Glutamatergic neuron (in vitro differentiated cells): ENCODE measurements at regions not wholly inside any gene's neighbourhood (a gene's known extent, or its start where the extent isn't known, plus 50 kb on each side); places are given as distances from the start of the nearest gene placed in this dataset.
A peak's percentile ranks its signal among the peaks of the same experiment; 100 is the strongest.

Source experiments
- DNase-seq: peaks from one replicate; pipeline ENCODE4 v3.0.0; 2022
- H3K27ac Mint-ChIP-seq: one replicate; pipeline ENCODE4 v1.8.0; 2020; ENCODE audit warnings: mild to moderate bottlenecking, mixed read lengths, inconsistent platforms; ENCODE audit not compliant: unreplicated experiment
- H3K27me3 Mint-ChIP-seq: one replicate; pipeline ENCODE4 v1.8.0; 2020; ENCODE audit warnings: mild to moderate bottlenecking, moderate library complexity, mixed read lengths, inconsistent platforms; ENCODE audit not compliant: unreplicated experiment
- H3K36me3 Mint-ChIP-seq: one replicate; pipeline ENCODE4 v1.8.0; 2020; ENCODE audit warnings: mild to moderate bottlenecking, mixed read lengths, inconsistent platforms; ENCODE audit not compliant: unreplicated experiment
- H3K4me1 Mint-ChIP-seq: one replicate; pipeline ENCODE4 v1.8.0; 2020; ENCODE audit warnings: mild to moderate bottlenecking, low read depth, mixed read lengths, inconsistent platforms; ENCODE audit not compliant: unreplicated experiment
- H3K4me3 Mint-ChIP-seq: one replicate; pipeline ENCODE4 v1.8.0; 2020; ENCODE audit warnings: mild to moderate bottlenecking, mixed read lengths, inconsistent platforms; ENCODE audit not compliant: unreplicated experiment
- H3K9me3 Mint-ChIP-seq: one replicate; pipeline ENCODE4 v1.8.0; 2020; ENCODE audit warnings: mild to moderate bottlenecking, moderate library complexity, mixed read lengths, inconsistent platforms; ENCODE audit not compliant: unreplicated experiment
- TF ChIP-seq, protein P1 (sequence below): fragments of 200-600 bp; sonication (generic); IDR thresholded peaks from one replicate; pipeline ENCODE4 v1.5.0; 2021; ENCODE audit not compliant: partially characterized antibody, unreplicated experiment

DNA sequence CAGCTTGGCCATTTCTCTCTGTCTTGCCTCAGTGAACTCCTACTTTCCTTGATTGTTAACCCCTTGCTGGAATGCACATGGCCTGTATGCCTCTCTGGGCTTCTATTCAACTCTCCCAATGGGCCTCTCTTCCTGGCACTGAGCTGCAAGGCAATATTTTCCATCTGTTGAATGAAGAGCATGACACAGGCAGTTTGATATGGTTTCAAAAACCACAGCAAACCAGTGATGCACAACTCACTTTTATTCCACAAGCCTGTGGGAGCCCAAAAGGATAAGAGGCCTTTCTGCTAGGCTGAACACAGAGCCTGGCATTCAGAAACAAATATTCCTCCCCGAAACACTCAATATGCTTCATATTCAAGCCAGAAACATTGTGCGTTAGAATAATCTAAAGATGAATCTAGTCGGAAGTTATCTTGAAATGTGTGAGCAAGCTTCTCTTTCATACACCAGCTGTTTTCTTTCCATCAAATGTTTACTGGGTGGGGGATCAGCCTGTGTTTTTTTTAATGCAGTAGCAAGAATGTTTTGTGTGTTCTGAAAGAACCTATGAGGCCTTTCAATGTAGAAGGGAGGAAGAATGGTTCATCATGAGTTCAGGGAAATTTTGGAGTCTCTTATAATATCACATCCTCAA, 443.1 kb upstream of the SPRY2 start:
- DNase-seq: no peak
- TF ChIP-seq, protein P1, sequence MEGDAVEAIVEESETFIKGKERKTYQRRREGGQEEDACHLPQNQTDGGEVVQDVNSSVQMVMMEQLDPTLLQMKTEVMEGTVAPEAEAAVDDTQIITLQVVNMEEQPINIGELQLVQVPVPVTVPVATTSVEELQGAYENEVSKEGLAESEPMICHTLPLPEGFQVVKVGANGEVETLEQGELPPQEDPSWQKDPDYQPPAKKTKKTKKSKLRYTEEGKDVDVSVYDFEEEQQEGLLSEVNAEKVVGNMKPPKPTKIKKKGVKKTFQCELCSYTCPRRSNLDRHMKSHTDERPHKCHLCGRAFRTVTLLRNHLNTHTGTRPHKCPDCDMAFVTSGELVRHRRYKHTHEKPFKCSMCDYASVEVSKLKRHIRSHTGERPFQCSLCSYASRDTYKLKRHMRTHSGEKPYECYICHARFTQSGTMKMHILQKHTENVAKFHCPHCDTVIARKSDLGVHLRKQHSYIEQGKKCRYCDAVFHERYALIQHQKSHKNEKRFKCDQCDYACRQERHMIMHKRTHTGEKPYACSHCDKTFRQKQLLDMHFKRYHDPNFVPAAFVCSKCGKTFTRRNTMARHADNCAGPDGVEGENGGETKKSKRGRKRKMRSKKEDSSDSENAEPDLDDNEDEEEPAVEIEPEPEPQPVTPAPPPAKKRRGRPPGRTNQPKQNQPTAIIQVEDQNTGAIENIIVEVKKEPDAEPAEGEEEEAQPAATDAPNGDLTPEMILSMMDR: no peak
- Mint-ChIP-seq H3K27me3 (no peaks in the 10 kb centered on the region), H3K36me3 (no peaks in the 10 kb centered on the region), H3K27ac (peak overlapping the region; percentile 15), H3K4me3 (no peak overlapping the region), H3K4me1 (peaks cover 12% of the 10 kb centered on the region), H3K9me3 (no peaks in the 10 kb centered on the region)

DNA sequence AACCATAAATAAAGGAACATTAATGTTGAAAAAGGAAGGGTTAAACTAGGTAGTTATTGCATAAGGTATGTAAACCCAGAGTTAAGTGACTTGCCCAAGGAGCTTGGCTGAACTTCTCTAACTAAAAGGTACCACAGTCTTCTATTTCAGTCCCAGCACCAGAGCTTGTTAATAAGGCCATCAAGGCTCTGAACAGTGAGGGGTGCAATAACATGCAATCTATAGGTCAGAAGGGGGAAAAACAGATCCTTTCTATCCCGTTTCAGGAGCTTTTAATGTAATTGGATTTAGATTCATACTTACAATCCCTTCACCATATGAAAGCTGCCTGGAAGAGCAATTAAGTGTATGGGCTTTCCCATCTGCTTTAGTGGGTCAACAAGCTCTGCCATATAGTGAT, 441.5 kb upstream of the SPRY2 start:
- H3K9me3 Mint-ChIP-seq: no peaks in the 10 kb centered on the region
- H3K4me1 Mint-ChIP-seq: peaks cover 12% of the 10 kb centered on the region
- TF ChIP-seq, protein P1: no peak
- DNase-seq: no peak
- H3K27ac Mint-ChIP-seq: no peak overlapping the region
- H3K4me3 Mint-ChIP-seq: no peak overlapping the region
- no peaks in the 10 kb centered on the region for H3K36me3 Mint-ChIP-seq
- no peaks in the 10 kb centered on the region for H3K27me3 Mint-ChIP-seq

DNA sequence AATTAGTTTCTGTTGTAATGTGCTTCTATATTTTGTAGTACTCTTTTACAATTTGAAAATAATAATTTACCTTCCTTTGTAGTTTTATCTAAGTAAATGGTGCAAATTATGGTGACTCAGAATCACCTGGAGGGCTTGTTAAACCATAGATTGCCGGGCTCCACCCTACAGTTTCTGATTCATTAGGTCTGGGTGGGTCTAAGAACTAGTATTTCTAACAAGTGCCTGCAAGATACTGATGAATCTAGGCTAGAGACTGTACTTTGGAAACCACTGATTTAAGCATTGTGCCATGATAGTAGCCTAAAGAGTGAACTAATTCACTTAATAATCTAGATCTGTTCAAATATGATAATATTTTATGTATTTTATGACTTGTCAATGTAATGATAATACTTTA, 437.4 kb upstream of the SPRY2 start:
- no peak overlapping the region for H3K27ac Mint-ChIP-seq
- no peaks in the 10 kb centered on the region for H3K9me3 Mint-ChIP-seq
- H3K36me3 Mint-ChIP-seq: no peaks in the 10 kb centered on the region
- H3K4me3 Mint-ChIP-seq: no peak overlapping the region
- no peaks in the 10 kb centered on the region for H3K27me3 Mint-ChIP-seq
- TF ChIP-seq, protein P1: no peak
- H3K4me1 Mint-ChIP-seq: peaks cover 3% of the 10 kb centered on the region
- DNase-seq: no peak

DNA sequence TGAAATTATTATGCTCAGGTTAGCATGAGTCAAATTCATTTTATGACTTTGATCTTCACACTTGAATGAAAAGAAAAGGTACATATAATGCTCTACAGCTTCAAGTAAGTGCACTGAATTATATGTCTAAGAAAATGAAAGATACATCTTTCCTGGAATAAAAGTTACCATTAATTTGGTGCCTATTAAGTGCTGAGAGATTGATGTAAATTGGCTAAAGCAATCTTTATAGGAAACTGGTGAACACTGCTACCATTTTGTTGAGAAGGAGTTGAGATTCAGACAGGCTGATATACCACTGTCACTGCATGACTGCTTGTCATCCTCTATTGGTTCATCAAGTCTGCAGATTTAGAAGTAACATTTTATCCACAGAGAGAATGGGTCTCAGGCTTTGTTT, 416.8 kb upstream of the SPRY2 start:
- no peaks in the 10 kb centered on the region for H3K27me3 Mint-ChIP-seq
- no peak overlapping the region for H3K27ac Mint-ChIP-seq
- peaks cover 7% of the 10 kb centered on the region for H3K4me1 Mint-ChIP-seq
- H3K36me3 Mint-ChIP-seq: no peaks in the 10 kb centered on the region
- DNase-seq: no peak
- H3K9me3 Mint-ChIP-seq: no peaks in the 10 kb centered on the region
- no peak overlapping the region for H3K4me3 Mint-ChIP-seq
- TF ChIP-seq, protein P1: no peak

DNA sequence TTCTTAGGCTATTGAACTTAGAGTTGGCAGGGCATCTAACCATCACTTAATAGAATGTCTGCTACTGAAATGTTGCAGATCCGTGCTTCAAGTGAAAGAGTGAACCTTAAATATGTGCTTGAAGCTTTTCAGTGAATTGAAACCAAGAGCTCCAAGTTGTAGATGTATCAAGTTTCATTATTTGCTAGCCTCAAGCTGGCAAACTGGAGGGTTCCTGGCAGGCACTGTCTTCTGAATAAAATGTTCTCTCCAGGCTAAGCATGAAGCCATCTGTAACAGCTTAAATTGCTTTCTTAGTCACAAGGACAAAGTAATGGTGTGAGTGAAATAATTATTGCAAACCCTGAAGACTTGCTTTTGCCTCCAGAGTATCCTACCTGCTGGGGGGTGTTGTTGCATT, 415.0 kb upstream of the SPRY2 start:
- Mint-ChIP-seq H3K27me3 (no peaks in the 10 kb centered on the region), H3K4me1 (peaks cover 7% of the 10 kb centered on the region), H3K36me3 (no peaks in the 10 kb centered on the region), H3K4me3 (no peak overlapping the region), H3K27ac (no peak overlapping the region), H3K9me3 (peaks cover under 1% of the 10 kb centered on the region)
- DNase-seq: no peak
- TF ChIP-seq, protein P1: no peak
